ENCODE measurements at regions not wholly inside any gene's neighbourhood (a gene's known extent, or its start where the extent isn't known, plus 50 kb on each side); places are given as distances from the start of the nearest gene placed in this dataset.

DNA sequence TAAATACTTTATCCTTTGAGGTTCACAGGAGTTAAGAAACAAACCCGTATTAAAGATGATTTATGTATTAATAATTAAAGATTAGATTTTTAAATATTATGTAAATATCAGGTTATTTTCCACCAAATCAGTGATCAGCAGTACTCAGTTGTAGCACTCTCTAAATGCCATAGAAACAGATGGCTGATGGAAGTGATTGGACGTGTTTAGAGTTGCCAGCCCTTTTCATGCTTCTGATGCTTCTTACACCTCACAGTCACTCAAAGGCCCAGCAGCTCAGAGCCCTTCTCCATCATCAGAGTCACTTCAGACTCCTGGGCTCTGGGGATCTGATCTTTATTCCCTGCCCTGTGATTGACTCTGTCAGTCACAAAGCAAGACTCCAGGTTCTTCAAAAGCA, 170.1 kb upstream of the PGRMC2 start:
- no peaks in the 10 kb centered on the region for H3K4me1 ChIP-seq (ENCODE audit: insufficient read depth, low read length)
- H3K9me3 ChIP-seq (ENCODE audit: low read length): no peaks in the 10 kb centered on the region
- intact Hi-C loops (cut with micrococcal nuclease; ENCODE audit: unreplicated experiment): loop anchor here (10.0 kb wide), 1 partner anchor 187 kb away; no protein-coding TSS in a partner anchor
- WGBS (ENCODE audit: low lambda C conversion rate): 19% methylated on average over 2 of the region's 2 CpGs
- no peaks in the 10 kb centered on the region for H3K36me3 ChIP-seq (replicated peaks in 1 of 2; ENCODE audit: control insufficient read depth in 1 of 2, insufficient read depth in 2 of 2, low read length in 2 of 2)
- H3K27ac ChIP-seq (ENCODE audit: extremely low read length, insufficient read depth, low read length): no peak overlapping the region
- DNase-seq (ENCODE audit: low spot score): no peak
- TF ChIP-seq PRMT3 (CRISPR knock-in tag; IDR thresholded peaks at IDR 0.05; ENCODE audit: borderline replicate concordance, low read depth) (no peak), CAMTA2 (CRISPR knock-in tag; IDR thresholded peaks at IDR 0.05; ENCODE audit: borderline replicate concordance) (no peak), CENPX (CRISPR knock-in tag; IDR thresholded peaks at IDR 0.05) (no peak), ZBTB44 (CRISPR knock-in tag; IDR thresholded peaks at IDR 0.05) (no peak), ZNF280D (CRISPR knock-in tag; IDR thresholded peaks at IDR 0.05) (no peak), ZNF333 (CRISPR knock-in tag; IDR thresholded peaks at IDR 0.05; ENCODE audit: borderline replicate concordance) (no peak), IKZF1 (IDR thresholded peaks at IDR 0.05) (no peak), TCF7 (IDR thresholded peaks at IDR 0.05; ENCODE audit: low read depth) (no peak), ZBTB37 (CRISPR knock-in tag; IDR thresholded peaks at IDR 0.05) (no peak), WIZ (CRISPR knock-in tag; IDR thresholded peaks at IDR 0.05) (no peak), RFX3 (CRISPR knock-in tag; IDR thresholded peaks at IDR 0.05) (no peak), SRSF9 (IDR thresholded peaks at IDR 0.05; ENCODE audit: borderline replicate concordance, insufficient read depth, low read depth, low read length, poor library complexity, severe bottlenecking) (no peak), NFIC (IDR thresholded peaks at IDR 0.05; ENCODE audit: low read length) (no peak), ZBTB38 (CRISPR knock-in tag; IDR thresholded peaks at IDR 0.05) (no peak), ZNF460 (CRISPR knock-in tag; IDR thresholded peaks at IDR 0.05; ENCODE audit: borderline replicate concordance) (no peak), SETDB1 (CRISPR knock-in tag; IDR thresholded peaks at IDR 0.05; ENCODE audit: borderline replicate concordance) (no peak), TRIM24 (CRISPR knock-in tag; IDR thresholded peaks at IDR 0.05) (no peak), KLF15 (CRISPR knock-in tag; IDR thresholded peaks at IDR 0.05; ENCODE audit: borderline replicate concordance) (no peak)
- H3K9ac ChIP-seq (ENCODE audit: insufficient read depth, low read depth, low read length): no peak overlapping the region
- no peaks in the 10 kb centered on the region for H3K79me2 ChIP-seq (ENCODE audit: insufficient read depth, low read length)
- BruUV-seq (replicated peaks): no TSS peak
- H3K27me3 ChIP-seq (ENCODE audit: control insufficient read depth in 1 of 2, insufficient read depth in 2 of 2, low read length in 2 of 2): no peaks in the 10 kb centered on the region
- H4K20me1 ChIP-seq (ENCODE audit: insufficient read depth, low read length): no peaks in the 10 kb centered on the region
- CTCF ChIA-PET (ENCODE audit: low intra/inter-chr PET ratio, low total read pairs): no interaction called here
- H3K4me3 ChIP-seq (replicated peaks in 1 of 3; ENCODE audit: insufficient read depth in 1 of 3, low read depth in 2 of 3, low read length in 3 of 3): no peak overlapping the region
- no peak for FAIRE-seq
- POLR2A ChIA-PET: no interaction called here
- H3K4me2 ChIP-seq (ENCODE audit: low read depth, low read length): no peak overlapping the region
- ATAC-seq: no peak
- H2AFZ ChIP-seq (ENCODE audit: low read length): no peak overlapping the region
- in situ Hi-C loops (cut with HindIII; ENCODE audit: extremely low pct_ligation_motif_present, low pct_unique_long_range_greater_than_20kb): no loop called here

Measured in HepG2 (cell line).